GM21786 (cell line): ENCODE measurements at regions not wholly inside any gene's neighbourhood (a gene's known extent, or its start where the extent isn't known, plus 50 kb on each side); places are given as distances from the start of the nearest gene placed in this dataset.
"Not testable (repeated sequence)": the region's sequence is repeated elsewhere in the genome, so short reads cannot be mapped to it uniquely, and the experiment has no call there.

Source experiments
- ATAC-seq: cut with Tn5 transposase; IDR thresholded peaks from one replicate; pipeline ENCODE4 v1.9.1; 2021; ENCODE audit not compliant: unreplicated experiment

- ATAC-seq, result no peak
Observed at GRCh38 chr1:90864681-90865080, 147.6 kb upstream of the BARHL2 start.

DNA sequence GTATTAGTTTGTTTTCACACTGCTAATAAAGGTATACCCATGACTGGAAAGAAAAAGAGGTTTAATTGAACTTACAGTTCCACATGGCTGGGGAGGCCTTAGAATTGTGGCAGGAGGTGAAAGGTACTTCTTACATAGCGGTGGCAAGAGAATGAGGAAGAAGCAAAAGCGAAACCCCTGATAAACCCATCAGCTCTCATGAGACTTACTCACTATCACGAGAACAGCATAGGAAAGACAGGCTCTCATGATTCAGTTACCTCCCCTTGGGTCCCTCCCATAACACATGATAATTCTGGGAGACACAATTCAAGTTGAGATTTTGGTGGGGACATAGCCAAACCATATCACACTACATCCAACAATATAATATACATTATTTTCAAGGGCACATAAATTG, 145.7 kb upstream of the BARHL2 start:
- no peak for ATAC-seq

- not testable (repeated sequence) for ATAC-seq
Observed at GRCh38 chr1:90861421-90861820, 144.3 kb upstream of the BARHL2 start.

DNA sequence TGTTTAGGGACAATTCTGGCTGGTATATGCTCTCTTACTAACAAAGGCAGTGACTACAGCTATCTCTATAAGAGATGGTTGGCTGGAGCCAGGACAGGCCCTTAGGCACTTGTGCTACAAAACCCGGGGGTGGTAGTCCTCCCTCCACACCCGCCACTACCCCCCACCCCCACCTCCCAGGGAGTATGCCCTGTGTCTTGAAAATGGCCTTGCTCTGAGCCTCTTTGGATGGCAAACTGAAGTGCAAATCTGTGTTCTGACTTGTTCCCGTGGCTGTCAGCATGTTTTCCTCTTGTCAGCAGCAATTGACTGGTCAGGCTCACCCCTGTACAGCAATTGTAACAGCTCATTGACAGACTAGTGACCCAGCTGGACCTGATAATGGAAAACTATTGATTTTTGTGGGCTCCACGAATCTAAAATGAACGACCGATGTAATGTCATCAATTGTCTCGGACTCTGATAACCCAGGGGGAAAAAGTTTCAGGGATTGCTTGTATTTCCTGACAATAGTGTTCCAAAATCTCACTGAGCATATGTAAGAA, 139.4 kb upstream of the BARHL2 start:
- ATAC-seq, result no peak

GRCh38 chr1:90854397-90854924, 137.4 kb upstream of the BARHL2 start:
- no peak for ATAC-seq

DNA sequence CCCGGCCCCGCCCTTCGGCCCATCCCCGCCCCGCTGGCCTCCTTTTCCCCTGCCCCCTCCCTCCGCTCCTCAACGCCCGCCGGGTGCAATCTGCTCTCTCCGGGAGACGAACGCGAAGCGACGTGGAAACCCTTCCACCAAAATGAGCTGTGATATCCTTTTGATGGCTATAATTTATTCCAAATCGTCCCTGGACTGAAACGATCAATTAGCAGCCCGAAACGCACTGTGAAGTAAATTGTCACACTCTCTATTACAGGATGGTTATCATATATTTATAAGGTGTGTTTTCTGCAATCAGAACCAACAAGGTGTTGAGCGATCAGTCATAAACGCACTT, 134.6 kb upstream of the BARHL2 start:
- ATAC-seq, result peak; percentile 1

DNA sequence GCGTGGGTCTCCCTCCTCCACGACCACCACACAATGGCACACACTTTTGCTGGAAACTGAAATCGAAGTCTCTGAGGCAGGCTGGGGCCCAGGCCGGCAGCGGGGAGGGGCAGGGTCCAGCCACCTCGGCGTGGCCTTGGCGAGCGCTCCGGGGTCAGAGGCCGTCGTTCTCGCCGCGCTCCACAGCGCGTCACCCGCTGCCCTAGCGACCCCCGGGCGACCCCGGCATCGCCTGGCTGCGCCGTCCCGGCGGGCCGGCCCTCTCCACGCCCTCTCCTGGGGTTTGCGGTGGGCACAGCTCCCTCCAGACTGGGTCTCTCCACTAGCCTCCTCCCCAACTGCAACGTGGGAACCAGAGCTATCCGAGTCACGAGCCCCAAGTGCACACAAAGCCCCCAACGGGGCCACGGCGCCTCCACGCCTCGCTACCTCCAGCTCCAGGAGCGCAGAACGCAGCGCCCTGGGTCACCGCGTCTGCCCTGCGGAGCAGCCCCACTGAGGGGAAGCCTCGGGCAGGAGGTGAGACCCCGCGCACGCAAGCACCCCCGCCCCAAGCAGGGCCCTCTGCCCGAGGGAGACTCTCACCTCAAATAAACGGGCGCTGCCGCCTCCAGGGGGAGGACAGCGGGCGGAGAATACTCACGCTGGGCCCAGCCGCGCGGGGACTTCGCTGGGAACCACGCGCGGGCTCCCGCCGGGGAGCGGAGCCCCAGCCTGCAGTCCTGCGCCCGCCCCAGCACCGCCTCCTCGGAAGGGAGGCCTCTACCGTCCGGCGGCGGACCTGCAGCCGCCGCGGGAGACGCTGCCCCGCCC, 134.0 kb upstream of the BARHL2 start:
- peak; percentile 97 for ATAC-seq

DNA sequence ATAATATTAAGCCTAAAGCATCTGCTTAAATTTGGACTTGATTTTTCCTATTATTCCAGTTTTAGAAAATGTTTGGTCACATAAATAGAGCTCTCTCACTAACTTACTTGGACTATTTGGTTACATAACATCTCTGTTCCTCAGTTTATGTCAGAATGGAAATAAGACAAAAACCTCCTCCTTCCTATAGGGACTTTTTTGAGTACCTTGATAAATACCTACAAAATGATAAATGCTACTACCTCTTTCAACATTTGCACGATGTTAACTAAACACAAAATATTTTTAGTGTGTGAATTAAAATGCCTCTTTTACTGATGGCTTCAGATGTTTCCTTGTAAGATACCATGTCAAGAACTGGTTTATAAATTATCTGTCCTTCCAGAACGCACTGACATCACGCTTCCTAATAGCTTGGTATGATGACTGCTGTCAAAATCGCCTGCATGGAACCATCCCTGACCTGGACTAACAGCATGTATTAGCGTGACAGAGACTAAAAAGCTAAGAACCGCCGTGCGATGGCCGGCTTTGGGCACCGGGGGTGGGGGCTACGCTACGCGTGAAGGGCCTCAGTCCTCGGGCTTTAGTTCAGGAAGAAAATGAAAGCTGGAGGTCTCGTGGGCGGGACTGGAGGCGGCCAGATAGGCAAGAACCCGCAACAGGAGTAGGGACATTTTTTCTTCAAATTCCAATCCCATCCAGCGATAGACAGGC, 133.2 kb upstream of the BARHL2 start:
- no peak for ATAC-seq

DNA sequence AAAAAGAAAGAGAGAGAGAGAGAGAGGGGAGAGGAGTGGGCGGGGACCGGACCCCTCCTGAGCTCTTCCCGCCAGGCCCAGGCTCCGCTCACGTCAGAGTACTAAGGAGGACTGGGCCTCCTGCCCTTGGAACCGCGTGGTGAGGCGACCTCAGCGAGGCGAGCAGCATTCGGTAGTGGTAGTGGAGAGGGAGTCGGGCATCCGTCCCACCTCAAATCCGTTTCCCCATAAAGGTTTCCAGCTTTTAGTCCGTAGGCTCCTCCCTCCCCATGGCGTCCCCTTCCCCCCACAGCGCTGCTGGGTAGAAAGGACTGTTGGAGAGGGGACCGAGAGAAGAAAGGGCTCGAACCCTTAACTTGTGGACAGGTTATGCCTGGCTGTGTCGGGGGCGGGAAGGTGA, 124.4 kb upstream of the BARHL2 start:
- ATAC-seq, result no peak

GRCh38 chr1:90840352-90840751, 123.2 kb upstream of the BARHL2 start:
- ATAC-seq, result no peak

- no peak for ATAC-seq
Observed at GRCh38 chr1:90839323-90839722, 122.2 kb upstream of the BARHL2 start.

- no peak for ATAC-seq
Observed at GRCh38 chr1:90838720-90839119, 121.6 kb upstream of the BARHL2 start.

- no peak for ATAC-seq
Observed at GRCh38 chr1:90837420-90837819, 120.3 kb upstream of the BARHL2 start.

DNA sequence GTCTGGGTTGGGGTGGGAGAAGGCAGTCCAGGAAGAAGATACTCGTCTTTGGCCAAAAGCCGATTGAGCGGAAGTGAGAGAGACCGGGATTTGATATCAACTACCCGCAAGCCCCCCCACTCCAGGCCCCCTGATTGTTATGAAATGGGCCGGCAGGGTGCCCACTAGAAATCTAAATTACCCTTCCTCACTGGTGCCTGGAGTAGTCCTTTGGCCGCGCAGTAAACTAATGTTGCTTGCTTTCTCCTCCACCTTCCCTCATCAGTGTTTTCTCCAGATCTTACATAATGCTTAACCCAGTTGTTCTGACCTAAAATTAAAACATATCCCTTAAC, 119.2 kb upstream of the BARHL2 start:
- ATAC-seq, result no peak

DNA sequence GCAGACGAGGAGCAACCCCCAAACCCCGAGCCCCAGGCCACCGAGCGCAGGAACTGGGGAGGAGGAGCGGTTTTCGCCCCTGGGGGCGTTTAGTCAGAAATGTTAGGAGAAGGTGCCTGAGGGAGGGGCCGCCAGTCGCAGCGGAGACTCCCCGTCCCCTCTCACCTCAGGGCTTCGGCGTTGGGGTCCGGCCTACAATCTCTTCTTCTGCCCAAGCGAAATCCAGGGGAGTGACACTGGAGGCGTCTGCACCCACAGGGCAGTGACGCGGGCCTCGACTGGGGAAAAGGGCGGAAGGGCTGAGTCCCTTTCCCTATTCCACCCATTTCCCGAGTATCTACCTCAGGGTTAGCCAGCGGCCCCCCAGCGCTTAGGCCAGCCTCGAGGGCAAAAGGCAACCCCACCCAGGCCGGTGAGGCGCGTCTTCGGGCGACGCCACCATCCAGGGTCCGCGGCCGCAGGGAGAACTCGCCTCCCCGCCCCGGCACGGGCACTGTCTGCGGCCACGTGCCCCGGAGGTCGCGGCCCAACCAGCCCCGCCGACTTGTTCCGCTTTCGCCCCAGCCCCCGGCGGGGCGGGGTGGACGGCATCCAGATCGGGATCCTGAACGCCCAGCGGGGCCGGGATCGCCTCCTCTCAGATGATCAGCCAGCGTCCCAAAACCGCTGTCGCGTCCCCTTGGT, 118.7 kb upstream of the BARHL2 start:
- no peak for ATAC-seq

DNA sequence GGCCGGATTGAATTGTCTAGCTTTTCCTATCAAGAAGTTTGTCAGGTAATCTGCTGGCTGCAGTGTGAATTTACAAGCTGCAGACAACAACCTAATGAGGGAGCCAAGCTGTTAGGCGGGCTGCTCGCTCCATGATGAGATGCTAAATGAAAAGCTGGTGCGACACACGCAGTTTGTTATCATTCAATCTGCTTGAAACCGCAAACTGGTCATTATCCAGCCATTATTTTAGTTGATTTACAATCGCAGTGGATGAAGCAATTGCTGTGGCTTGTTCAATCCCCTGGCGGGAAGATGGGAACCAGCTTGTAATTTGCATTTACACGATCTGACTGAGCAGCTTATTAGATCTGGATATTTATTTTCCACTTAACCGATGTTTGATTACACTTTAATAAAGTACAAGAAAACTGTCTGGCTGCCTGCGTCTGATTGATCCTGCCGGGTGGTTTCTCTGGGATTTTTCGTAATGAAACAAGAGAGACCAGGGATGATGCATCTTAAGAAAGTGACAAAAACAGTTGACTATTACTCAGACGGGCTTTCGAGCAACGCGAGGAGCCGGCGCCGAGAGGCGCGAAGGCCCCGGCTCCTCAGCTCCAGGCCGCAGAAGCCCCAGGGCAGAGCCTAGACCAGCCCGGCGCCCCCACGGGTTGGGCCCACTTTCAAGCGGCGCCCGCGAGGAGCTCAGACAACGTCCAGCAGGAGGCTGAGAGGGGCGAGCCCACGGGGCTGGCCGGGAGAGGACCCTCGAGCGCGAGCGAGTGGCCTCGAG, 118.0 kb upstream of the BARHL2 start:
- no peak for ATAC-seq

- ATAC-seq, result no peak
Observed at GRCh38 chr1:90834354-90834885, 117.3 kb upstream of the BARHL2 start.

- no peak for ATAC-seq
Observed at GRCh38 chr1:90833466-90834110, 116.5 kb upstream of the BARHL2 start.

GRCh38 chr1:90831910-90832309, 114.8 kb upstream of the BARHL2 start:
- ATAC-seq, result no peak

DNA sequence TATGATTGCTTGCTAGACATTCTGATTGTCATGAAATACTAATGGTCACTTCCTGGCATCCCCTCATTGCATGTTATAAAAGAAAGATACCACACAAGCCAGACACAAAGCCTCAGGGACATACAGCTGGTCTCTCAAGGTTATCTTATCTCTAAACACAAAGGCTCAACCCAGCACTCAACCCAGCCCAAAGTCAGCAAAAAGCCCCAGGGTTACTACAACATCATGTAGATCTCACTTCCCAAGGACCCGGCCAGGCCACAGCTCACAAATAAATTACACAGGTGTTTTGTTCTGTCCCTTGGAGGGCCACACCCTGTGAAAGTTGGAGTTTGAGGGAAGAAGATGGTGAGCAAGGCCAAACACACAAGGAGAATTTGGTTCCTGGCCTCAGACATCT, 109.7 kb upstream of the BARHL2 start:
- no peak for ATAC-seq
